ENCODE measurements at regions not wholly inside any gene's neighbourhood (a gene's known extent, or its start where the extent isn't known, plus 50 kb on each side); places are given as distances from the start of the nearest gene placed in this dataset.

GRCh38 chr6:141996823-141997222 is 135.9 kb upstream of the GJE1 start:
- Histone ChIP-seq H3K4me3 (ENCODE audit: low read depth, low read length, poor library complexity, severe bottlenecking) (no peak overlapping the region), H3K9me3 (ENCODE audit: low read length) (no peaks in the 10 kb centered on the region), H4K20me1 (ENCODE audit: insufficient read depth, low read length) (no peaks in the 10 kb centered on the region), H3K27me3 (ENCODE audit: insufficient read depth, low read length) (no peaks in the 10 kb centered on the region), H2AFZ (ENCODE audit: low read length) (no peak overlapping the region), H3K4me2 (ENCODE audit: low read length) (no peak overlapping the region), H3K9ac (ENCODE audit: low read length) (no peak overlapping the region), H3K4me1 (ENCODE audit: insufficient read depth, low read length, severe bottlenecking) (no peaks in the 10 kb centered on the region), H3F3A (ENCODE audit: insufficient read depth, low read length) (no peaks in the 10 kb centered on the region), H3K36me3 (ENCODE audit: insufficient read depth, low read length) (no peaks in the 10 kb centered on the region), H3K9me2 (ENCODE audit: low read depth, low read length) (no peaks in the 10 kb centered on the region), H3K79me2 (ENCODE audit: insufficient read depth, low read length) (no peaks in the 10 kb centered on the region), H3K27ac (ENCODE audit: low read depth, low read length, poor library complexity, severe bottlenecking) (no peak overlapping the region)
- TF ChIP-seq EZH2 (IDR thresholded peaks at IDR 0.05; ENCODE audit: borderline replicate concordance, low read length), result no peak
- TF ChIP-seq CTCF (IDR thresholded peaks at IDR 0.05; ENCODE audit: low read length), result no peak

- no peaks in the 10 kb centered on the region for H3K36me3 ChIP-seq (ENCODE audit: insufficient read depth, low read length)
- H3K4me2 ChIP-seq (ENCODE audit: low read length), result no peak overlapping the region
- H3K9ac ChIP-seq (ENCODE audit: low read length), result no peak overlapping the region
- no peaks in the 10 kb centered on the region for H3F3A ChIP-seq (ENCODE audit: insufficient read depth, low read length)
- no peaks in the 10 kb centered on the region for H3K27me3 ChIP-seq (ENCODE audit: insufficient read depth, low read length)
- H2AFZ ChIP-seq (ENCODE audit: low read length), result no peak overlapping the region
- no peaks in the 10 kb centered on the region for H3K9me2 ChIP-seq (ENCODE audit: low read depth, low read length)
- no peaks in the 10 kb centered on the region for H4K20me1 ChIP-seq (ENCODE audit: insufficient read depth, low read length)
- TF ChIP-seq EZH2 (IDR thresholded peaks at IDR 0.05; ENCODE audit: borderline replicate concordance, low read length) (no peak), CTCF (IDR thresholded peaks at IDR 0.05; ENCODE audit: low read length) (no peak)
- H3K4me1 ChIP-seq (ENCODE audit: insufficient read depth, low read length, severe bottlenecking), result no peaks in the 10 kb centered on the region
- no peaks in the 10 kb centered on the region for H3K79me2 ChIP-seq (ENCODE audit: insufficient read depth, low read length)
- no peaks in the 10 kb centered on the region for H3K9me3 ChIP-seq (ENCODE audit: low read length)
- H3K4me3 ChIP-seq (ENCODE audit: low read depth, low read length, poor library complexity, severe bottlenecking), result no peak overlapping the region
- no peak overlapping the region for H3K27ac ChIP-seq (ENCODE audit: low read depth, low read length, poor library complexity, severe bottlenecking)
Measured at GRCh38 chr6:141992109-141992508, 140.6 kb upstream of the GJE1 start.

GRCh38 chr6:141990840-141991239 is 141.9 kb upstream of the GJE1 start:
- TF ChIP-seq EZH2 (IDR thresholded peaks at IDR 0.05; ENCODE audit: borderline replicate concordance, low read length) (no peak), CTCF (IDR thresholded peaks at IDR 0.05; ENCODE audit: low read length) (no peak)
- Histone ChIP-seq H3K9ac (ENCODE audit: low read length) (no peak overlapping the region), H3K9me3 (ENCODE audit: low read length) (no peaks in the 10 kb centered on the region), H3K9me2 (ENCODE audit: low read depth, low read length) (no peaks in the 10 kb centered on the region), H2AFZ (ENCODE audit: low read length) (no peak overlapping the region), H3K79me2 (ENCODE audit: insufficient read depth, low read length) (no peaks in the 10 kb centered on the region), H3F3A (ENCODE audit: insufficient read depth, low read length) (no peaks in the 10 kb centered on the region), H3K4me2 (ENCODE audit: low read length) (no peak overlapping the region), H3K27me3 (ENCODE audit: insufficient read depth, low read length) (no peaks in the 10 kb centered on the region), H3K4me3 (ENCODE audit: low read depth, low read length, poor library complexity, severe bottlenecking) (no peak overlapping the region), H3K4me1 (ENCODE audit: insufficient read depth, low read length, severe bottlenecking) (no peaks in the 10 kb centered on the region), H3K36me3 (ENCODE audit: insufficient read depth, low read length) (no peaks in the 10 kb centered on the region), H3K27ac (ENCODE audit: low read depth, low read length, poor library complexity, severe bottlenecking) (no peak overlapping the region), H4K20me1 (ENCODE audit: insufficient read depth, low read length) (no peaks in the 10 kb centered on the region)
